DMS153 treated with DMSO at 0.1 percent for 48 hours (cell line): ENCODE measurements at regions not wholly inside any gene's neighbourhood (a gene's known extent, or its start where the extent isn't known, plus 50 kb on each side); places are given as distances from the start of the nearest gene placed in this dataset.

Experiments used
- DNase-seq: peaks from one replicate; lab custom pipeline; 2025; ENCODE audit not compliant: unreplicated experiment; lab: John Stamatoyannopoulos, UW

- DNase-seq = no peak
Observed at GRCh38 chr3:154496978-154497377, 67.0 kb upstream of the GPR149 start.

- no peak for DNase-seq
Observed at GRCh38 chr3:154496540-154496939, 66.5 kb upstream of the GPR149 start.

- DNase-seq = no peak
Observed at GRCh38 chr3:154486949-154487348, 57.0 kb upstream of the GPR149 start.

- DNase-seq = no peak
Observed at GRCh38 chr3:154482507-154482906, 52.5 kb upstream of the GPR149 start.

- DNase-seq = no peak
Observed at GRCh38 chr3:154480033-154480432, 50.0 kb upstream of the GPR149 start.
